Right atrium auricular region (tissue), 2 donors: ENCODE measurements at regions not wholly inside any gene's neighbourhood (a gene's known extent, or its start where the extent isn't known, plus 50 kb on each side); places are given as distances from the start of the nearest gene placed in this dataset.

Source experiments
- DNase-seq: peaks from one replicate; pipeline ENCODE4 v3.0.0-alpha.2; 2019; ENCODE audit warnings: low spot score
- H3K27ac ChIP-seq, 2 donors: fragments of 200-600 bp; sonication (generic); 1 replicate in 1 of 2; 2 replicates in 1 of 2; pipeline ENCODE4 v1.5.1; 2016 to 2019
- H3K27me3 ChIP-seq, 2 donors: fragments of 200-600 bp; sonication (generic); one replicate each; pipeline versions ENCODE4 v1.5.1 to v1.6.0; 2017 to 2019
- H3K36me3 ChIP-seq: fragments of 200-600 bp; sonication (generic); one replicate; pipeline ENCODE4 v1.5.1; 2016
- H3K4me1 ChIP-seq, 2 donors: fragments of 200-600 bp; sonication (generic); one replicate each; pipeline versions ENCODE4 v1.5.1 to v1.6.0; 2017 to 2019
- H3K4me3 ChIP-seq, 2 donors: fragments of 200-600 bp; sonication (generic); 1 replicate in 1 of 2; 2 replicates in 1 of 2; pipeline ENCODE4 v1.5.1; 2017 to 2019; ENCODE audit warnings: mild to moderate bottlenecking in 1 of 2, moderate library complexity in 1 of 2
- H3K9me3 ChIP-seq, 2 donors: fragments of 200-600 bp; sonication (generic); one replicate each; pipeline ENCODE4 v1.5.1; 2019
- CTCF ChIP-seq, 2 donors: fragments of 200-600 bp; sonication (generic); IDR thresholded peaks; one replicate each; pipeline ENCODE4 v1.5.1; 2019; ENCODE audit warnings: antibody characterized with exemption in 2 of 2

- H3K9me3 ChIP-seq = no peaks in the 10 kb centered on the region
- no peaks in the 10 kb centered on the region for H3K4me1 ChIP-seq
- no peaks in the 10 kb centered on the region for H3K36me3 ChIP-seq
- no peak overlapping the region for H3K4me3 ChIP-seq
- no peaks in the 10 kb centered on the region for H3K27me3 ChIP-seq
- TF ChIP-seq CTCF (IDR thresholded peaks at IDR 0.05) = no peak
- H3K27ac ChIP-seq = no peak overlapping the region
- DNase-seq = no peak
These were observed 779.8 kb upstream of the NR2F2 start for GRCh38 chr15:95550702-95551101.

GRCh38 chr15:95556225-95556624 is 774.3 kb upstream of the NR2F2 start:
- H3K36me3 ChIP-seq = no peaks in the 10 kb centered on the region
- peaks cover 0 to 21% of the 10 kb centered on the region in 2 donors for H3K4me1 ChIP-seq
- no peak for DNase-seq
- H3K27ac ChIP-seq = no peak overlapping the region
- H3K4me3 ChIP-seq = no peak overlapping the region
- H3K9me3 ChIP-seq = no peaks in the 10 kb centered on the region
- TF ChIP-seq CTCF (IDR thresholded peaks at IDR 0.05) = no peak
- no peaks in the 10 kb centered on the region for H3K27me3 ChIP-seq

GRCh38 chr15:95556866-95557225 is 773.7 kb upstream of the NR2F2 start:
- Histone ChIP-seq H3K4me1 (peaks cover 0 to 21% of the 10 kb centered on the region in 2 donors), H3K27me3 (no peaks in the 10 kb centered on the region), H3K36me3 (no peaks in the 10 kb centered on the region), H3K9me3 (no peaks in the 10 kb centered on the region), H3K4me3 (no peak overlapping the region), H3K27ac (peak overlapping the region in 1 of 2 donors; percentile 59)
- TF ChIP-seq CTCF (IDR thresholded peaks at IDR 0.05) = no peak
- DNase-seq = no peak

- Histone ChIP-seq H3K36me3 (no peaks in the 10 kb centered on the region), H3K27ac (peak overlapping the region; percentile 43 to 59), H3K4me1 (peaks cover 0 to 21% of the 10 kb centered on the region in 2 donors), H3K9me3 (no peaks in the 10 kb centered on the region), H3K27me3 (no peaks in the 10 kb centered on the region), H3K4me3 (no peak overlapping the region)
- no peak for DNase-seq
- TF ChIP-seq CTCF (IDR thresholded peaks at IDR 0.05) = no peak
These were observed 773.1 kb upstream of the NR2F2 start for GRCh38 chr15:95557226-95558046.

GRCh38 chr15:95558131-95558530 is 772.4 kb upstream of the NR2F2 start:
- H3K4me3 ChIP-seq = no peak overlapping the region
- TF ChIP-seq CTCF (IDR thresholded peaks at IDR 0.05) = no peak
- no peak for DNase-seq
- H3K4me1 ChIP-seq = peaks cover 0 to 21% of the 10 kb centered on the region in 2 donors
- H3K27ac ChIP-seq = peak overlapping the region in 1 of 2 donors; percentile 43
- H3K27me3 ChIP-seq = no peaks in the 10 kb centered on the region
- no peaks in the 10 kb centered on the region for H3K9me3 ChIP-seq
- no peaks in the 10 kb centered on the region for H3K36me3 ChIP-seq

GRCh38 chr15:95558916-95559315 is 771.6 kb upstream of the NR2F2 start:
- Histone ChIP-seq H3K9me3 (no peaks in the 10 kb centered on the region), H3K4me3 (no peak overlapping the region), H3K27ac (no peak overlapping the region), H3K36me3 (no peaks in the 10 kb centered on the region), H3K4me1 (peaks cover 0 to 21% of the 10 kb centered on the region in 2 donors), H3K27me3 (no peaks in the 10 kb centered on the region)
- no peak for DNase-seq
- TF ChIP-seq CTCF (IDR thresholded peaks at IDR 0.05) = no peak
